Kasumi-1 (cell line): ENCODE measurements at regions not wholly inside any gene's neighbourhood (a gene's known extent, or its start where the extent isn't known, plus 50 kb on each side); places are given as distances from the start of the nearest gene placed in this dataset.
"Not testable (repeated sequence)": the region's sequence is repeated elsewhere in the genome, so short reads cannot be mapped to it uniquely, and the experiment has no call there.

ENCODE experiments used
- DNase-seq, 2 experiments: peaks; one replicate each; lab custom pipeline; 2025; lab: John Stamatoyannopoulos, UW

DNA sequence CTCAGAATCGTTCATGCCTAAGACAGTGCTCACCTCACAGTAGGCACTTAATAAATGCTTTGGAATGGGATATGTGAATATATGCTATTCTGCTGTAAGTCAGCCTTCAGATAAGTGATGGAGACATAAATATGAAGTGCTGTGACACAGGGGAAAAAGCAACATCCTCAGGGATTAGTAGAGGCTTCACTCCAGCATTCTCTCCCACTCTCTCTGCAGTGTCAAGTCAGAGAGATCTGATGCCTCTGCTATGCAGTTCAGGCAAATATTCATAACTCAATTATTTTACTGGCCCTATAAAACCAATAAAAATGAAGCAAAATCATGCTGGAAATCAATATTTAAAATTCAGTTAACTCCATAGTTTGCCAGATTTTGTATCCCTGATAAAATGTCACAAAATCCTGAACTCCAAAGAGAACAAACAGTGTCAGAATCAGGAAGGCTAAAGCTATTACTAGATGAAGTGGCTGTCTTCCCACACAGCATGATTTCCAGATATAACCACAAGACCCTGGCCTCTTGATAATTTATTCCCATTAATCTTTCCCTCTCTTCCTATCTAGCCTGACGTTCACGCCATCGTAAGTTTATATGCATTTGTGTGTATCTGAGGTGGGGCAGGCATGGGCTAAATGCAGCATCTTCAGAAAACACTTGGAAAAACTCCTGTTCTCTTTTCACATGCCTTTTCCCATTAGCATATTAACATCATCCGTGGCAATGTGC lies 278.9 kb upstream of the ATP11B start:
- DNase-seq, result no peak

DNA sequence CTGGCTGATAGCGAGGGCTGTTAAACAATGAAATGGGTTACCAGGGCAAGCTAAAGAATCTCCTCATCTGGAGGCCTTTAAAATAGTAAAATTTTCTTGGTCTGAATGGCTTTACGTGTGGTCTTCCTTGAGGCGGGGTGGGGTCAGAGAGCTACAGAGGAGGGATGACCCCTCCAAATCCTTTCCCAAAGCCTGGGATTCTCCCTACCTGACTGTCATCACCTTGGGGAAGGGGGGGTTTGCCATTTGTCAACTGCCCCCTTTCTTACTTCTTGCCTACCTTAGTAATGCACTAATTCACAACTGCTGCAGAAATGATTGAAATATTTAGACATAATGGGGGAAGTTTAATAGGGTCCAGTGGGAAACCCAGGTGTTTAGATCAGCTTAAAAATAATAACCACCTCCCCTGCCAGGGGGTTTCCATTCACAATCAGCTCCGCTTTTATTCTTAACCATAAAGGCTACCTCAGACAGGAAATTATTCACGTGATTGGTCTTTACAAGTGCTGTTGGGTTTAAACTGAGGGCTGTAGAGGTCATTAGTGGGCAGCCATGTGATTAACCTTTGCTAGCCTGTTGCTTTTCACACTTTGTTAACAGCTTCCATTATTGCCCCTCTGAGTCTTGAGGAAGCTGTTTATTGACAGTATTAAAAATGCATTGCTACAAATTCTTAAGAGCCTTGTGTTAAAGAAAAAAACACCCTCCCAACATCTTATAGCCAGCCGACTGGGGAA lies 276.5 kb upstream of the ATP11B start:
- DNase-seq, result no peak

DNA sequence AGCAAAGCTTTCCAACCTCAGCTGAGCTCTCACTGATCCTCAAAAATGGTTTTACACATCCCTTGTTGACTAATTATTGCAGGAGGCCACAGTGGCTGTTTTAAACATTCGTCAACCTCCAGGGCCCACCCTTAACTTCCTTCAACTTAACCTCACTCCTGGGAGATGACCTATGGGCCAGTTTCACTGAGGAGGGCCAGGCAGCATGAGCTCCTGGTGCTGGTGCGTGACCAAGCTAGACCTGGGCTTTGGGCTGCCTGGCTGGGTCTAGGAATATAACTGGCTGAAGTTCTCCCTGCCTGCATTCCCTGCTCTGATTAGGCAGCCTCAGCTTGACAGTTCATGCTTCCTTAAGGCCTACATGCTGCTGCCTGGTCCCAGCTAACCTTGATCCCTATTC lies 273.7 kb upstream of the ATP11B start:
- DNase-seq, result no peak

DNA sequence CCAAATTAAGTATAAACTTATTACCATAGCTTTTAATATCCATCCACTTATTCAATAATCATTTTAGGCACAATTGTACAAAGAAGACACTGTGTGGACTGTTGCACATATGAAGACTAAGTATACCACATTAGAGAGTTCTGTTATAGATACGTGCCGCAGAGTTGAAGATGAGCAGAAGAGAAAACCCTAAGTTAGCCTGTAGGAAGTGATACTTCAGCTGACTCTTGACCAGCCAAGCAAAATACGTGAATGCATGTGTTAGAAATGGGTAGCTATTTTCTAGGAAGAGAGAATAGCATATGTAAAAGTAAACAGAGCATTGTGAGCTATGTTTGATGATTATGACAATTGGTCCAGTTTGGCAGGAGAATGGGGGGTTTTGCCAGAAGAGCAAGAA lies 272.0 kb upstream of the ATP11B start:
- DNase-seq, result no peak

- not testable (repeated sequence) for DNase-seq
Observed at GRCh38 chr3:182523424-182523823, 269.9 kb upstream of the ATP11B start.

- no peak for DNase-seq
Observed at GRCh38 chr3:182523836-182524235, 269.5 kb upstream of the ATP11B start.

DNA sequence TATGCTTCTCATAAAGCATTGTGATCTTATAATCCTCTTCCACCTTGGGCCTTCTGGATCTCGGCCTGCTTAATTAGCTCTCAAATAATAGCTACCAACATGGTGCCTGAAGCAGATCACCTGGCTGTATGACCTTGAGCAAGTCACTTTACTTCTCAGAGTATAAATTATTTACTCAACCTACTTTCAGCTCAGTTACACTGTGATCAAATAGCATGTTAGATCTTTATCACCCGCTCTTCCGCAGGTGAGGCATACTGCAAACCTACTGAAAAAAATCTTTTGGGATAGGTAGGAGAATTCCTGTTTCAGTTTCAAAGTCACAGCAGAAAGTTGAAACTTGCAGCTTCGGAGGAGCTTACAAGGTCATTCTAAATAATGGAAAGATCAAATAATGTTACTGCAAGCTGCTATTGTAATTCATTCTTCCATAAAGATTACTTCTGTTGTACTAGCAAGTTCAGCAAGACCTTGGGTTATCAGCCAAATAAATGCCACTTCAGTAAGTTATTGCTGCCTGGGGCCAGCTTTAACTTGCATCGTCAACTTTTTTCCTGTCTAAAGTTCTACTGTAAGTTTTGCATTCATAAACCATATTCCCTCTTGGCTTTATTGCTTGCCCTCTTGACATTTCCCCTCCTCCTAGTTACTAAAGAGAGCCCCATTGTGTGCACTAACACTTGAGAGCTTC lies 268.4 kb upstream of the ATP11B start:
- DNase-seq, result no peak

DNA sequence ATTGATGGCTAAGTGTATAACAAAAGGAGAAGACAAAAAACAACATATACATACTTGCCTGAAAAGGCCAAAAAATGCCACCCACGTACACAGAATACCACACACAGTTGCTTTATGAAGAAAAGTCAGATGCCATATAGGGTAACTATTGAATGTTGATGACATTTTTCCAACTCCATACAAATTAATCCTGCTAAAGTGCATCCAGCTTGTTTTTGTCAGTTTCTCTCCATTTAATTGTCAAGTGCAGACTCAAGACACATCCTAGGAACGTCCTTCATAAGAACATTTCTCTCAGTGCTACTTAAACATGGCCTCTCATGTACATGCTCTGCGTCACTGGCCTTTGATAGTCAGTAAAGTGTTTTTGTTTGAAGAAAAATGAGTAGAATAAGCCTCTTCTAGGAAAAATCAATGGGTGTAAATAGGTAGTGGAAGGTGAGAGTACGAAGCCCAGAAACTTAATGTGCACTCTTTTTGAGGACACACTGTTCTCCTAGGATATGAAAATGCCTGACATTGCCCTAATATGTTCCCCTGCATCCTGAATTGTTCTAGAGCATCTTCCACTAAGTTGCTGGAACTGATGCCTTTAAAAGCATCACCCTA lies 267.4 kb upstream of the ATP11B start:
- DNase-seq, result no peak

- DNase-seq, result no peak
Observed at GRCh38 chr3:182527745-182528144, 265.6 kb upstream of the ATP11B start.

DNA sequence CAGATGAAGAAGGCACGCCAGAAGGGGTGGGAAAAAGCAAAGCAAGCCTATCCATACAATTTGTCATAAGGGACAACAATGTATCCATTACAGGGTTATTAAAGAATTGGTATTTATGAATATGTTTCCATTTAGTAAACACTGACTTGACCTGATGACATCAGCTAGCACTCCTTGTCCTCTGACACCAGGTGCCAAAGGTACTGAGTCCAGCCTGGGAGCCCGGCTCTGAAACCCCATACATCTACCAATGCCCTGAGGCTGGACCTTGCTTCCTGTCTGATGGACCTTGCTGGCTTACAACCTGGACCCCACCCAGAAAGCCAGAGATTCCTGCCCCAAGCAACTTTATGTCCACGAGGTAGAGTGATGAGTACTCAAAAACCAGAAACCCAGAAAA lies 263.0 kb upstream of the ATP11B start:
- DNase-seq, result no peak

- no peak for DNase-seq
Observed at GRCh38 chr3:182533394-182533793, 259.9 kb upstream of the ATP11B start.

GRCh38 chr3:182544542-182544941 lies 248.8 kb upstream of the ATP11B start:
- peak in 1 of 2 experiments; percentile 23 for DNase-seq

GRCh38 chr3:182562274-182562673 lies 231.0 kb upstream of the ATP11B start:
- no peak for DNase-seq

GRCh38 chr3:182565916-182566796 lies 227.1 kb upstream of the ATP11B start:
- no peak for DNase-seq

DNA sequence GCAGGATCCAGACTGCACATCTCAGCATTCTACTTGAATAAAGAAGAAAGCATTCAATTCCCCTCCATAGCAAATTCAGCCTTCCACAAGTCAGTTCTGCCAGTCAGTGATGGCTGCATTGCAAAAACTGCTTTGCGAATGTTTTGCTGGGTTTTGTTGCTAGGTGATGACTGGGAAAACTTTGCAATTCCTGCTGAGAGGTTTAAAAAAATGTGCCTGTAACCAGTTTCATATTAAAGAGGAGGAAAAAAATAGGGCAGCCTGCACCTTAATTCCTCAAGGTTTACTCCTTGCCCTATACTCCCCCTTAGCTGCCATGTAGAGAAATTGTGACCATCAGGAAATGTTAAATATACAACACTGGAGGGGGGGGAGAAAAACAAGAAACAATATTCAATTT lies 225.6 kb upstream of the ATP11B start:
- DNase-seq, result no peak

DNA sequence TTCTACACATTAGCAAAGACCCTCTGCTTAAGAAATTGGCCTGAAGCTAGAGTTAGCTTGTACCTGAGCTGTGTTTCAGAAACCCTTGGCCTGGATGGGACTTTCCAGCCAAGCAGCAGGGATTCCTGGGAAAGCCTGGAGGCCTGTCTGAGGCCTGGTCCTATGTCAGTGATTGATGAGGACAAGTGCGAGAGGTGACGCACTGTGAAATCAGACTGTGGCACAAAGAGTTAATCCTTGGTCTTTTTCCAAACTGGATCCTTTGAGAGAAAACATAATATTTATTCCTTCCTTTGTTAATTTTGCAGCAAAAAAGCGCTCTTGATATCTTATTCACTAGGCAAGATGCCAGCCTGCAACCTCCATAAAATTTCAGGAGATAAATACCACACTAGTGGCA lies 225.0 kb upstream of the ATP11B start:
- no peak for DNase-seq

DNA sequence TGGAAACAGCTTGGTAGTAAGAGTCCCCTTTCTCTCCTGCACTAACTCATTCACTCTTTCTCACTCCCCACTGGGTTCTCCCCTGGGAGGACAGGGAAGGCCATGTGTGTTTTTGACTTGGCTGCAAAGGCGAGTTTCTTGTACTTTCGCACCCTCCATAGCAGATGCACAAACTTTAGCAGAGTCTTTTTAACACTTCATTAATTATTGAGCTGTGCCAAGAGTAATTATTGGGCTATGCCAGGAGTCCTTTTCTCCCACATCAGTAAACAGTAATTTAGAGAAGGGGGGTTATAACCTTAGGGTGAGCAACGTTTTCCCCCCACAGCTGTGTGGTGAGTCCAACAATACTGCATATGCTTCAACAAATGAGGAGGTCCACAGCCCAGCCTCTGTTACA lies 224.4 kb upstream of the ATP11B start:
- no peak for DNase-seq

DNA sequence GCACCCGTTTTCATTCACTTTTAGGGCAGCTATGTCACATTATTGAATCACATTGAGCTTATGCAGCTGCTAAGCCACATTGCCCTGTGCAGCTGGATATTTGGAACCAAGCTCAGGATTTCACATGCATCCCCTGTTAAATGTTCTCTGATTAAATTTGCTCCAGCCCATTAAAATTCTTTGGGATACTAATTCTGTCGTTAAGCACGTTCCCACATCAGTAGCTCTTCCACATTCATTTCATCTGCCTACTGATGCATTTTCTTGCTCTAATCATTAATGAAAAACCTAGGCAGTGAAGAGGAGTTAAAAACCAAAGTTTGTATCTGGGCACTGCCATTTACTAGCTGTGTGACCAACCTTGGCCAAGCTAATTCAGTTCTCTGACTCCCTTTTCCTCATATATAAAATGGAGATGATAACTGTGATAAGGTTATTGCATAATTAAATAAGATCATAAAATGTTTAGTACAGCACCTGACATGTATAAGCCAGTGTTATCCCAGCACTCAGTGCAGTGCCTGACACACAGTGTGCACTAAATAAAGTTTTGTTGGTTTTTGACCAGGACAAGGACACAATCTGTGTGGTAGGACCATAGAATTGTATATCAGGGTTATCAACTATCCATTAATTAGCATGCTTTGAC lies 222.2 kb upstream of the ATP11B start:
- DNase-seq, result no peak

DNA sequence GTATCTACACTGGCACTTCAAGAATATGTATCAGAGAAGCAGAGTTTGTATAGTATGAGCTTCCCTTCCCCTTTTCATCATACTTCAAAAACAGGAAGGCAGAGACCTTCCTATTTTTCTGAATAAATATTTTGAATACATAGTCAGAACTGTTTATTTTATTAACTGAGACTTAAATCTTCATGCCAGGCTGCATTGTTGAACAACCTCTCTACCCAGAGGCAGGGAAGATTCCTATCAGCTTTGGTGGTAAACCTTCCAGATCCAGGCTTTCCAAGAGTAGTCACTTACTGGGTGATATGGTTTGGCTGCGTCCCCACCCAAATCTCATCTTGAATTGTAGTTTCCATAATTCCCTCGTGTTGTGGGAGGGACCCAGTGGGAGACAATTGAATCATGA lies 217.4 kb upstream of the ATP11B start:
- DNase-seq, result peak in 1 of 2 experiments; percentile 0

- no peak for DNase-seq
Observed at GRCh38 chr3:182583545-182583944, 209.8 kb upstream of the ATP11B start.

GRCh38 chr3:182585532-182586150 lies 207.7 kb upstream of the ATP11B start:
- no peak for DNase-seq
